Epithelial cell of prostate (primary cell): ENCODE measurements at regions not wholly inside any gene's neighbourhood (a gene's known extent, or its start where the extent isn't known, plus 50 kb on each side); places are given as distances from the start of the nearest gene placed in this dataset.

ENCODE experiments used
- DNase-seq: peaks from one replicate; pipeline ENCODE4 v3.0.0-alpha.2; 2011; ENCODE audit warnings: low read depth, low spot score
- H3K27ac ChIP-seq: fragments of 450-650 bp; 2 replicates; pipeline ENCODE4 v1.5.1; 2017; ENCODE audit warnings: mild to moderate bottlenecking

DNA sequence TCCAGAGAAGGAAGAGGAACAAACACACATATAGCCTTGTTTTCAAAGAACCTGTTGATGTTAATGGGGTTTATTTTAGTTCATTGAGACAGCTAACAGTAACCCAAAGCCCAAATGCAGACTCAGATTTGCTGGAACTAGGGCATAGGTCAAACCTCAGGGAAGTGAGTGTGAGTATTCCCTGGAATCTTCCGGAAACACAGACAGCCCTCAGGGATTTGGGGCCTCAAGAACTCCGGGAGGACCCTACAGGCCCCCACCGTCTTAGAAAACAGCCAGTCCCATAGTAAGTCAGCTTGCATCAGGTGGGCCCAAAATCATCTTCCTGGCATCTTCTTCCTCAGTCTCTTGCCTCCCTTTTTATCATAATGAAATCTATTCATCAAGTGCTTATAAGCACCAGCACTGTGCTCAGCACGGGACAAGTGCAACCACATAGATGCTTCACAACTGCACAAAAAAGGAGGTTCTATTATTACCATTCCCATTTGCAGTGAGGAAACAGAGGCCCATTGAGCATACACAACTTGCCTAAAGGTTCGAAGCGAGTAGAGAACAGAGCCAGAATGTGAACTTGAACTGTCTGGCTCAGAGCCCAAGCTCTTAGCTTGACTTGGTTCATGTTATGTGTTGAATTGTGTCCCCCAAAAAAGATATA is 50.2 kb upstream of the BCL11A start:
- no peak for DNase-seq
- no peak overlapping the region for H3K27ac ChIP-seq

DNA sequence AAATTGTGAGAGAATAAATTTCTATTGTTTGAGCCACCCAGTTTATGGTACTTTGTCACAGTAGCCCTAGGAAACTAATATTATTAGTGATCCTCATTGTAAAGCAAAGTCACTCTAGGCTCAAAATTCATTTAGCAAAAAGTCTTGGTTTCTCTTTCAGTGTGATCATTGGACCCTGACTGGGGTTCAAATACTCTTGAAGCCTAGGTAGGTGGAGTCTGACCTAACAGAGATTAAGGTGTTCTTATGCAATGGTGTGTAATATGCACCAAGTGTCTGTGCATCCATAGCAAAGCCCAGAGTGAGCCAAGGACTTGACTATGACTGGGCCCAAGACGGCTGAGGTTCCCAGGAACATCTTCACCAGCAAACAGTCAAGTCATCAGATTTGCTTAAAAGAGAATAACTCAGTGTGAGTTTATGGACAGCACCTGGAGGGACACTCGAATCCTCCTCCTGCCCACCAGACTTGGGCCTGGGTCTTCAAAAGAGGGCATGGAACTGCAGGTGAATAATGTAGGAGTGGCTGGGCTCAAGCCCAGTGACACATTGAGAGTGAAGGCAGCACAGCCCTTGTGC is 51.1 kb upstream of the BCL11A start:
- DNase-seq: no peak
- no peak overlapping the region for H3K27ac ChIP-seq

- H3K27ac ChIP-seq: no peak overlapping the region
- no peak for DNase-seq
Observed at GRCh38 chr2:60605866-60606265, 52.4 kb upstream of the BCL11A start.

DNA sequence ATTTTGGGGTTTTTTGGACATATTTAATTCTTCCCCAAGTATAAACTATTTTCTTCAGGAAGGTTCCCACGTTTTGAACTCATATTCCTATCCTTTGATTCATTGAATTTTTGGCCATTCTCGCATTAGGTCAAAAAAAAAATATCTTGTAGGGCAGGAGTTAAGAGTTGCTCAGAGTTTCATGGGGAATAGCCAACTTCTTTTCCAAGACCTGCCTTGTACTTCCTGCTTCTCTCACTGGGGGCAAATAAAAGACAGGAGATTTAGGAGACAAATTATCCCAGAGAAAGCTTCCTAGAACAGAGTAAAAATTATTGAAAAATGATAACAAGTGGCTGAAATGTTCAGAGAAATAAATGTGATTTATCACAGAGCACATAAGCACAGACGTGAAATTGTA is 55.2 kb upstream of the BCL11A start:
- no peak overlapping the region for H3K27ac ChIP-seq

GRCh38 chr2:60612033-60612432 is 58.6 kb upstream of the BCL11A start:
- H3K27ac ChIP-seq: no peak overlapping the region

More for the DNA sequence above, 55.2 kb upstream of the BCL11A start:
- DNase-seq: no peak

GRCh38 chr2:60614319-60614718 is 60.9 kb upstream of the BCL11A start:
- DNase-seq: no peak
- no peak overlapping the region for H3K27ac ChIP-seq

More at GRCh38 chr2:60612033-60612432, 58.6 kb upstream of the BCL11A start:
- no peak for DNase-seq

DNA sequence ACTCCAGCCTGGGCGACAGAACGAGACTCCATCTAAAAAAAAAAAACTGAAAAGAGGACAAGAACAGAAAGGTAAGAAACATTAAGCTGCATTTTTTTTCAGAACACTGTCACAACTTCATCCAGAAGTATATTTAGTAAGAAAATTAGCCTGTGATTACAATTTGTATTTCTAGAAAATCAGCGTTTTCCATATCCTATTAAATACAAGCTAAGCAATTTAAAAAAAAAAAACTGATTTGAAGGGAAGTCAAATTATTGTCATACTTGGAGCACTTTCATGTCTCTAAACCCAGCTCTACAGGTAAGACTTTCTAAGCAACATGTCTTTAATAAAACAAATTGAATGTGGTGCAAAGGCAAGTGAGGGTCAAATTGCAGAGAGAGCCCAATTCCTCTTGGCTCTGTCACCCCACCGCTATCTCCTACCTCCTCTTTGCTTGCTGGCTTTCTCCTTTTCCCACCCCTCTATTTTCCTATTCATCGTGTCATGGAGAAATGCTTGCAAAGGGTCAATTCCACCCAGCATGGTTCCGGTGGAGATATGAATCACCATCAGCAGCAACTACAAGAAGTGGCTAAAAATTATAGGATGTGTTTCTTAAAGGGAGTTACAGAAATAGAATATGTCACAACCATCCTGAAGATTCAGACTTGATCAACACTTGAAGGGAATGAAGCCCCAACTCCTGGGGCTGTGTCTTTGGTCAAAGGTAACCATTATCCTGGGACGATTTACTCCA is 68.4 kb upstream of the BCL11A start:
- DNase-seq: no peak

GRCh38 chr2:60623040-60623439 is 69.6 kb upstream of the BCL11A start:
- no peak overlapping the region for H3K27ac ChIP-seq
- no peak for DNase-seq

More for the DNA sequence above, 68.4 kb upstream of the BCL11A start:
- H3K27ac ChIP-seq: no peak overlapping the region

DNA sequence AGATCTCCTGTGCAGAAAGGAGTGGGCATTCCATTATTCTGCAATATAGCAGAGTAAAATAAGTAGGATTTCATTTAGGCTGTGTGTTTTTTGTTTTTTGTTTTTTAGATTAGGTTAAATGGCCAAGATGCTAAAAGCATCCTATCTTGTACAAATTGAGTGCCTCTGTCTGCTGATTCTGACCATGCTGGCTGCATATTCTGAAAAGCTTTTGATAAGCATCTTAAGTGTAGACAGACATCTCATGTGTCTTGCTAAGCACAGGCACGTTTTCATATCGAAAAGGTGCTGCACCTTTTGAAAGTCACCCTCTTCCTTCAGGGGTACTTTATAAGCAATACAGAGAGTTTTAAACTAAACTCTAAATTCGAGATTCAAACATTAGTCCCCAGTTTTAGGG is 74.0 kb upstream of the BCL11A start:
- DNase-seq: no peak
- no peak overlapping the region for H3K27ac ChIP-seq

DNA sequence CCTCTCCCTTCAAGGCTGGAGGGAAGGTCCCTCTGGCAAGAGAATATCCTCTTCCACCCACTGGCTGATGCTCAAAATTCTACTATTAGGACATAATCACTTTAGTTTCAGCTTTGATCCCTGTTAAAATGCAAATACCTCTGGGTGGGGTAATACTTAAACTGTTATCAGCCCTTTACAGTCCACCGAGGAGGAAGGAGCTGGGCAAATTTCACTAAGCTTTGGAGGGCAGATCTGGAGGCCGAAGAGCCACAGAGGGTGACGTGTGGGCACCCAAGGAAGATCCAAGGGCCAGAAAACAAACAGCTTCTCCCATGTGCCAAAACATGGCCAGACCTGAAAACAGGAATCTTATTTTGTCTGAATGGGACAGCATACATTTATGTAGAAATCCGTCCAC is 74.6 kb upstream of the BCL11A start:
- H3K27ac ChIP-seq: no peak overlapping the region
- no peak for DNase-seq

GRCh38 chr2:60628615-60629304 is 75.3 kb upstream of the BCL11A start:
- no peak for DNase-seq
- no peak overlapping the region for H3K27ac ChIP-seq

DNA sequence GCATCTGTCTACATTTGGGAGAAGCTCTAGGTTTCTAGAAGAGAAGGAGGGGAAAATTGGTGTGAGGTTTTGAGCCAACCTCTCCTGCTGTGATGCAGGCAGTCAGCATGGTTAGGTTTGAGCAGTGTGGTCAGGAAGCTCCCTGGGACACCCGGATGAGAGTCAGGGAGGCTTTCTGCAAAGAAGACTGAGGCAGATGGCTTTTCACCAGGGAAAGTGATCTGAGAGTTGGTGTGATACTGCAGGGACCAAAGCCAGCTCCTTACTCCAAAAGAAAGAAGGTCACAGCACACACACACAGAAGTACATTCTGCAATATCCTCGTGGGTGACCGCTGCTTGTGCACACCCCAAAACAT is 75.8 kb upstream of the BCL11A start:
- no peak for DNase-seq
- H3K27ac ChIP-seq: no peak overlapping the region

DNA sequence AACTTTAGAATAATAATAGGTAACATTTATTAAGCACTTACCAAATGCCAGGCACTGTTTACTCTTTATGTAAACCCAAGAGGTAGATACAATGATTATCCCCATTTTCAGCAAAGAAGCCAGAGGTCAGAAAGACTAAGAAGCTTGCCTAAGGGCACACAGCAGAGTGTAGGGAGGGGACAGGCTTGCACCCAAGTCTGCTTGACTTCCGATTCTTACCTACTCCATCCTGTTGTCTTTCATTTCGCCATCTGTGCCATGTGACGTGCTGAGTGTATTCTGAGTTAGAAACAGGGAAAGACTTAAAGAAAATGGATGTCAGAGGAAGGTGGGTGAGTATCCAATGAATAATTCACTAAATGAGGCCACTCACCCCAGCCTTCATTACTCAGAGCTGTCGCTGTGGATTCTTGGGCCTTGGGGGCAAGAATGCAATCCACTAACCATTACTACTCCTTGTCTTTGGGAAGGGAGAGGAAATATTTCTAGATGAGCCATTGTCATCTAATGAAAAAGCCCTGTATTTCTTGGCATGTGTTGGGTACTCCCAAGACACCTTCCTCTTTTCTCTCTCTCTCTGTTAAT is 76.4 kb upstream of the BCL11A start:
- H3K27ac ChIP-seq: no peak overlapping the region
- no peak for DNase-seq

DNA sequence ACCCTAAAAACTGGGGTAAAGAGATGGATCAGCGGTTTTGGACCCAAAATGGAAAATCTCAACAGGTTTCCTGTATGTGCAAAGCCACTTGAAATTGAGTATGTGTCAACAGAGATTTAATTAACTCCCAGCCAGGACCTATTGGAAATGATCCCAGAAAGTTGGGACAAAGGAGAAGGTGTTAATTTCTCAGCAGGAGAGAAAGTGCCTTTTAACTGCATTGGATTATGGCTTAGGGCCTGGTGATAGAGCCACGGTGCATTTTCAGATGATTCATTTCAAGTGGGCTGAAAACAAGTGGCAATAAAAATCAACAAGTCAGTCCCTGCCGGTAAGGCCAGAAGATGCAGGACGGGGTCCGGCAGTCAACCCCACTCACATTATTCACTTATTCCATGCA is 80.2 kb upstream of the BCL11A start:
- no peak for DNase-seq
- no peak overlapping the region for H3K27ac ChIP-seq

DNA sequence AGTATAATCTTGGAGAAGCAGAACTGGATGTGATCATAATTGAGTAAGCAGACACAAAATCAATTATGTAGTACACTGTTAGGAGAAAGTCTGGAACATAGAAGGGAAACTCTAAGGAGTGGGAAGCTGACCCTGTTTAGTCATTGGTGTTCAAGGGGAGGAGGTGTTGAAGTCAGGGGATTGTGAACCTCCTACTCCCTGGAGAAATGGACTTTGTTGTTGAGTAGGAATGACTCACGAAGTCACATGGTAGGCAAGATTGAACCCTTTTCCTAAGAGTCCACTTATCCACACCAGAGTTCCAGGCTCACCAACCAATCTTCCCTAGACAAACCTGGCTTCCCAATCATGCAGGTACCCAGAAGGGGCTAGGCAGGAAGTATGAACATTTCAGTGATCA is 81.0 kb upstream of the BCL11A start:
- no peak for DNase-seq
- no peak overlapping the region for H3K27ac ChIP-seq

DNA sequence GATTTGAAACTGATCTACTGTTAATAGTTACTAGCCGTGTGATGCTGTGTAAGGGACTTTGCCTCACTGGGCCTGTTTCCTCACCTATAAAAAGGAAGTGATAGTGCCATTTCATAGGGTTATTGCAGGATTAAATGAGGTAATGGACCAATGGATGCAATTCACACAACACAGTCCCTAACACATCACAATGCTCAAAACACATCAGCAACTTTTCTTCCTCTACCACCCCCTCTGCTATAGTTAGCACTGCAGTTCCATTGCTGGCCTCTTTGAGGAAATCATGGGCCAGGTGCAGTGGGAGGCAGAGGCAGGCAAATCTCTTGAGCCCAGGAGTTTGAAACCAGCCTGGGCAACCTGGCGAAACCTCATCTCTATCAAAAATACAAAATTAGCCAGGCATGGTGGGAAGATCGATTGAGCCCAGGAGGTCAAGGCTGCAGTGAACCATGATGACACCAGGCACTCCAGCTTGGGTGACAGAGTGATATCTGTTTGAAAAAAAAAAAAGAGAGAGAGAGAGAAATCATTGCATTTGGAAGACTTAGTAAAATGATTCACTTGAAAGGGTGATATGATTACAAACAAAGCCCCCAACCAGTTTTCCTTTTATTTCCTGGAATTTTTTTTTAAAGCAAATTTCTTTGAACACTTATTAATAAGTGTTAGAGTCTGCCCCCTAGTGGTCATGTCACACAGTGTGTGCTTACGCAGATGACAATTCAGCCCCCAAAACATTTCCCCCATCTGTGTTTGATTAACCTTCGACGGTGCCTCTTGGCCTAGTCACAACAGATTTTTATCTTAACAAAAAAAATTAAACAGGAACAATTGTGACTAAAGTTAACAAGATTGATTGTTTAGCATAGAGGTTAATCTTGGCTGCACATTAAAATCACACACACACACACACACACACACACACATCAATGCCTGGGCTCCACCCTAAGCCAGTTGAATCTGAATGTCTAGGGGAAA is 88.6 kb upstream of the BCL11A start:
- H3K27ac ChIP-seq: no peak overlapping the region
- DNase-seq: no peak

DNA sequence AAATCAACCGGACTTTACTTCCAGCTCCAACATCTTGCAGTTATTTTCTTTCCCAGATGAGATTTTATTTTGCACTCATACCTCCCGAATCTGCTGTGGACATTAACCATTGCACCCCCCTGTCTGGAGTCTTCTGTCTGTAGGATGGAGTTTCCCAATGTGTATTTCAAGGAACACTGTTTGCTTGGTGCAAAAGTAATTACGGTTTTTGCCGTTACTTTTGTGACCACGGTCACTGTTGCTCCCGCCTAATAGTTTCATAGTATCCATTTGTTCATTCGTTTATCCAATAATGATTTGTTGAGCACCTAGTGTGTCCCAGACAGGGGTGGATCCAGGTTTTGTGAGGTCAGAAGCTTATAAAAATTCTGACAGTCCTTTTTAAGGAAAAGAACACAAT is 90.3 kb upstream of the BCL11A start:
- no peak for DNase-seq
- H3K27ac ChIP-seq: no peak overlapping the region

GRCh38 chr2:60644951-60645350 is 91.5 kb upstream of the BCL11A start:
- no peak overlapping the region for H3K27ac ChIP-seq
- DNase-seq: no peak

- no peak for DNase-seq
- no peak overlapping the region for H3K27ac ChIP-seq
Observed at GRCh38 chr2:60648191-60648590, 94.7 kb upstream of the BCL11A start.

DNA sequence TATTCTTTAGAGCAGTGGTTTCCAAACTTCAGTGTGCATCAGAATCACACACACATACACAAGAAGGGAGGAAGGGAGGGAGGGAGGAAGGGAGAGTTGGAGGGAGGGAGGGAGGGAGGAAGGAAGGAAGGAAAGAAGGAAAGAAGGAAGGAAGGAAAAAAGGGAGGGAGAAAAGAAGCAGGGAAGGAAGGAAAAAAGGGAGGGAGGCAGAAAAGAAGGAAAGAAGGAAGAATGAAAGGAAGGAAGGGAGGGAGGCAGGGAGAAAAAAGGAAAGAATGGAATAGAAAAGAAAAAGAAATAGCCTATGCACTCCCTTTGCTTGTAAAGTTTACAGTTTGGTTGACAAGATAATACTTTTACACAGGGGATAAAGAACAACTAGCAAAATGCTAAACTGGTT is 96.3 kb upstream of the BCL11A start:
- H3K27ac ChIP-seq: no peak overlapping the region
- DNase-seq: no peak
